ENCODE measurements at regions not wholly inside any gene's neighbourhood (a gene's known extent, or its start where the extent isn't known, plus 50 kb on each side); places are given as distances from the start of the nearest gene placed in this dataset.

GRCh38 chr1:90187323-90187585, 192.3 kb downstream of the ZNF326 start:
- Mint-ChIP-seq H3K4me1 (no peaks in the 10 kb centered on the region), H3K36me3 (no peaks in the 10 kb centered on the region), H3K9me3 (peaks cover 3% of the 10 kb centered on the region; the same call in 1 of the 2 replicates), H3K27ac (no peak overlapping the region), H3K27me3 (ENCODE audit: low read depth) (no peaks in the 10 kb centered on the region), H3K4me3 (no peak overlapping the region)
- DNase-seq (ENCODE audit: low spot score), result no peak
- ChIA-PET POLR2A (no interaction called here), CTCF (no interaction called here)
- no peak for TF ChIP-seq GABPB1 (CRISPR knock-in tag; IDR thresholded peaks at IDR 0.05)
- TF ChIP-seq CBFB (CRISPR knock-in tag; IDR thresholded peaks at IDR 0.05; ENCODE audit: low read depth), result no peak
- TF ChIP-seq ZNF232 (CRISPR knock-in tag; IDR thresholded peaks at IDR 0.05), result no peak
- no peak for TF ChIP-seq ATF6 (CRISPR knock-in tag; IDR thresholded peaks at IDR 0.05)
- TF ChIP-seq, protein P1, sequence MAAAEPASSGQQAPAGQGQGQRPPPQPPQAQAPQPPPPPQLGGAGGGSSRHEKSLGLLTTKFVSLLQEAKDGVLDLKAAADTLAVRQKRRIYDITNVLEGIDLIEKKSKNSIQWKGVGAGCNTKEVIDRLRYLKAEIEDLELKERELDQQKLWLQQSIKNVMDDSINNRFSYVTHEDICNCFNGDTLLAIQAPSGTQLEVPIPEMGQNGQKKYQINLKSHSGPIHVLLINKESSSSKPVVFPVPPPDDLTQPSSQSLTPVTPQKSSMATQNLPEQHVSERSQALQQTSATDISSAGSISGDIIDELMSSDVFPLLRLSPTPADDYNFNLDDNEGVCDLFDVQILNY (CRISPR knock-in tag; IDR thresholded peaks at IDR 0.05), result no peak
- no peak for TF ChIP-seq NFYB (CRISPR knock-in tag; conservative IDR thresholded peaks at IDR 0.05; ENCODE audit: low read depth)
- TF ChIP-seq, protein P2, sequence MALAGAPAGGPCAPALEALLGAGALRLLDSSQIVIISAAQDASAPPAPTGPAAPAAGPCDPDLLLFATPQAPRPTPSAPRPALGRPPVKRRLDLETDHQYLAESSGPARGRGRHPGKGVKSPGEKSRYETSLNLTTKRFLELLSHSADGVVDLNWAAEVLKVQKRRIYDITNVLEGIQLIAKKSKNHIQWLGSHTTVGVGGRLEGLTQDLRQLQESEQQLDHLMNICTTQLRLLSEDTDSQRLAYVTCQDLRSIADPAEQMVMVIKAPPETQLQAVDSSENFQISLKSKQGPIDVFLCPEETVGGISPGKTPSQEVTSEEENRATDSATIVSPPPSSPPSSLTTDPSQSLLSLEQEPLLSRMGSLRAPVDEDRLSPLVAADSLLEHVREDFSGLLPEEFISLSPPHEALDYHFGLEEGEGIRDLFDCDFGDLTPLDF (CRISPR knock-in tag; IDR thresholded peaks at IDR 0.05), result no peak
- TF ChIP-seq, protein P3, sequence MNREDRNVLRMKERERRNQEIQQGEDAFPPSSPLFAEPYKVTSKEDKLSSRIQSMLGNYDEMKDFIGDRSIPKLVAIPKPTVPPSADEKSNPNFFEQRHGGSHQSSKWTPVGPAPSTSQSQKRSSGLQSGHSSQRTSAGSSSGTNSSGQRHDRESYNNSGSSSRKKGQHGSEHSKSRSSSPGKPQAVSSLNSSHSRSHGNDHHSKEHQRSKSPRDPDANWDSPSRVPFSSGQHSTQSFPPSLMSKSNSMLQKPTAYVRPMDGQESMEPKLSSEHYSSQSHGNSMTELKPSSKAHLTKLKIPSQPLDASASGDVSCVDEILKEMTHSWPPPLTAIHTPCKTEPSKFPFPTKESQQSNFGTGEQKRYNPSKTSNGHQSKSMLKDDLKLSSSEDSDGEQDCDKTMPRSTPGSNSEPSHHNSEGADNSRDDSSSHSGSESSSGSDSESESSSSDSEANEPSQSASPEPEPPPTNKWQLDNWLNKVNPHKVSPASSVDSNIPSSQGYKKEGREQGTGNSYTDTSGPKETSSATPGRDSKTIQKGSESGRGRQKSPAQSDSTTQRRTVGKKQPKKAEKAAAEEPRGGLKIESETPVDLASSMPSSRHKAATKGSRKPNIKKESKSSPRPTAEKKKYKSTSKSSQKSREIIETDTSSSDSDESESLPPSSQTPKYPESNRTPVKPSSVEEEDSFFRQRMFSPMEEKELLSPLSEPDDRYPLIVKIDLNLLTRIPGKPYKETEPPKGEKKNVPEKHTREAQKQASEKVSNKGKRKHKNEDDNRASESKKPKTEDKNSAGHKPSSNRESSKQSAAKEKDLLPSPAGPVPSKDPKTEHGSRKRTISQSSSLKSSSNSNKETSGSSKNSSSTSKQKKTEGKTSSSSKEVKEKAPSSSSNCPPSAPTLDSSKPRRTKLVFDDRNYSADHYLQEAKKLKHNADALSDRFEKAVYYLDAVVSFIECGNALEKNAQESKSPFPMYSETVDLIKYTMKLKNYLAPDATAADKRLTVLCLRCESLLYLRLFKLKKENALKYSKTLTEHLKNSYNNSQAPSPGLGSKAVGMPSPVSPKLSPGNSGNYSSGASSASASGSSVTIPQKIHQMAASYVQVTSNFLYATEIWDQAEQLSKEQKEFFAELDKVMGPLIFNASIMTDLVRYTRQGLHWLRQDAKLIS (CRISPR knock-in tag; IDR thresholded peaks at IDR 0.05; ENCODE audit: borderline replicate concordance), result no peak
- TF ChIP-seq IRF2 (CRISPR knock-in tag; IDR thresholded peaks at IDR 0.05; ENCODE audit: borderline replicate concordance, low read depth), result no peak
- ATAC-seq, result no peak

DNA sequence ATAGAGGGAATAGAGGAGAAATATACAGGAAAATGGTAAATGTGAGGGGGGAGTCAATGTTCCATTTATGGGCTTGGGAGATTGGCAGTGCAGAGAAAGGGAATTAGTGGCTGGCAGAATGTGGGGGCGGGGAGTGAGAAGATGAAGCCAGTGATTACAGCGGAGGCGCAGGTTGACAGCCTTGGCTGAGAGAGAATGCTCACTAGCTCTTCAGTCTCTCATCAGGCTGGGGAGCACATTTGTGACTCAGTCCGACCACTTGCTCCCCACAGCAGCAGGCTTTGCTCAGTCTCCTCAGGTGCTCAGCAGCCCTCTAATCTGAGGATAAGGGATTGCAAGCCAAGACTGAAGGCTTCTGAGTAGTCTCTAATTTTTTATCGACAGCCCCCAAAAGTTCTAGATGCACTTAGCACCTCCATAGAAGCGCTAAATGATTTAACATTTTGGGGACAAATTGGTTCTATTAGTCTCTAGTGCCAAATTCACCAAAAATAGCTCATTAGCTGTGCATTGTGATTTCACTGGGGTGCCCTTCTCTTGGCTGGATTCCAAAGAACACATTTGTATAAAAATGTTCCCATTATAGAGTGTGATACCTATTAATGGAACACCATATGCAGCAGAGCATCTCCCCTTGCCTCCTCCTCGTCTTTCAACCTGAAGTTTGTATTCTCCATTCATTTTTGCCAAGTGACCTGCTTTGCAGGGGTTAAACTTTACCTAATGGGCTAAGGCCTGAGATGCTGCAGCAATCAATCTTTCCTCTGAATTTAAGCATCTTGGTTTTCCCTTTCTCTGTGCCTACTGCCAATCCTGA, 191.8 kb downstream of the ZNF326 start:
- H3K4me3 Mint-ChIP-seq, result no peak overlapping the region
- no peaks in the 10 kb centered on the region for H3K27me3 Mint-ChIP-seq (ENCODE audit: low read depth)
- peaks cover 3% of the 10 kb centered on the region; the same call in 1 of the 2 replicates for H3K9me3 Mint-ChIP-seq
- no peaks in the 10 kb centered on the region for H3K36me3 Mint-ChIP-seq
- ChIA-PET POLR2A (no interaction called here), CTCF (no interaction called here)
- no peak overlapping the region for H3K27ac Mint-ChIP-seq
- DNase-seq (ENCODE audit: low spot score) (no peak), ATAC-seq (no peak)
- TF ChIP-seq NFYB (CRISPR knock-in tag; conservative IDR thresholded peaks at IDR 0.05; ENCODE audit: low read depth), result no peak
- no peak for TF ChIP-seq ZNF263 (CRISPR knock-in tag; IDR thresholded peaks at IDR 0.05; ENCODE audit: low read depth)
- no peak for TF ChIP-seq ZNF416 (CRISPR knock-in tag; IDR thresholded peaks at IDR 0.05)
- TF ChIP-seq, protein P4, sequence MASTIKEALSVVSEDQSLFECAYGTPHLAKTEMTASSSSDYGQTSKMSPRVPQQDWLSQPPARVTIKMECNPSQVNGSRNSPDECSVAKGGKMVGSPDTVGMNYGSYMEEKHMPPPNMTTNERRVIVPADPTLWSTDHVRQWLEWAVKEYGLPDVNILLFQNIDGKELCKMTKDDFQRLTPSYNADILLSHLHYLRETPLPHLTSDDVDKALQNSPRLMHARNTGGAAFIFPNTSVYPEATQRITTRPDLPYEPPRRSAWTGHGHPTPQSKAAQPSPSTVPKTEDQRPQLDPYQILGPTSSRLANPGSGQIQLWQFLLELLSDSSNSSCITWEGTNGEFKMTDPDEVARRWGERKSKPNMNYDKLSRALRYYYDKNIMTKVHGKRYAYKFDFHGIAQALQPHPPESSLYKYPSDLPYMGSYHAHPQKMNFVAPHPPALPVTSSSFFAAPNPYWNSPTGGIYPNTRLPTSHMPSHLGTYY (CRISPR knock-in tag; IDR thresholded peaks at IDR 0.05), result no peak
- no peak for TF ChIP-seq GABPB1 (CRISPR knock-in tag; IDR thresholded peaks at IDR 0.05)
- TF ChIP-seq, protein P5, sequence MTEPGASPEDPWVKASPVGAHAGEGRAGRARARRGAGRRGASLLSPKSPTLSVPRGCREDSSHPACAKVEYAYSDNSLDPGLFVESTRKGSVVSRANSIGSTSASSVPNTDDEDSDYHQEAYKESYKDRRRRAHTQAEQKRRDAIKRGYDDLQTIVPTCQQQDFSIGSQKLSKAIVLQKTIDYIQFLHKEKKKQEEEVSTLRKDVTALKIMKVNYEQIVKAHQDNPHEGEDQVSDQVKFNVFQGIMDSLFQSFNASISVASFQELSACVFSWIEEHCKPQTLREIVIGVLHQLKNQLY (CRISPR knock-in tag; IDR thresholded peaks at IDR 0.05), result no peak
- no peak for TF ChIP-seq IRF2 (CRISPR knock-in tag; IDR thresholded peaks at IDR 0.05; ENCODE audit: borderline replicate concordance, low read depth)
- H3K4me1 Mint-ChIP-seq, result no peaks in the 10 kb centered on the region

Data from WTC11 (cell line).